Gastrocnemius medialis (tissue), 4 donors: ENCODE measurements at regions not wholly inside any gene's neighbourhood (a gene's known extent, or its start where the extent isn't known, plus 50 kb on each side); places are given as distances from the start of the nearest gene placed in this dataset.
"Not testable (repeated sequence)": the region's sequence is repeated elsewhere in the genome, so short reads cannot be mapped to it uniquely, and the experiment has no call there.

ENCODE experiments used
- ATAC-seq, 2 donors: fragments of 150-250 bp; one replicate each; pipeline ENCODE4 v1.9.1; 2016
- DNase-seq, 2 donors: peaks; one replicate each; pipeline ENCODE4 v3.0.0-alpha.2; 2019
- H3K27ac ChIP-seq, 4 donors: fragments of 200-600 bp; sonication (generic); 1 replicate in 1 of 4; 2 replicates in 3 of 4; pipeline ENCODE4 v1.5.1; 2016 to 2018; ENCODE audit warnings: mild to moderate bottlenecking in 2 of 4, moderate library complexity in 1 of 4
- H3K27me3 ChIP-seq, 3 donors: fragments of 200-600 bp; sonication (generic) in 2 of 3; 1 replicate in 1 of 3; 2 replicates in 2 of 3; pipeline versions ENCODE4 v1.5.1 to v1.6.0; 2016 to 2019; ENCODE audit warnings: mild to moderate bottlenecking in 1 of 3, moderate library complexity in 1 of 3
- H3K36me3 ChIP-seq, 2 donors: fragments of 200-600 bp; sonication (generic) in 1 of 2; one replicate each; pipeline ENCODE4 v1.5.1; 2017 to 2018
- H3K4me1 ChIP-seq, 2 donors: fragments of 200-600 bp; sonication (generic) in 1 of 2; one replicate each; pipeline ENCODE4 v1.5.1; 2016 to 2017; ENCODE audit warnings: mild to moderate bottlenecking in 2 of 2
- H3K4me3 ChIP-seq, 4 donors: fragments of 200-600 bp; sonication (generic) in 3 of 4; 1 replicate in 1 of 4; 2 replicates in 3 of 4; pipeline ENCODE4 v1.5.1; 2016 to 2019; ENCODE audit warnings: mild to moderate bottlenecking in 2 of 4
- H3K9me3 ChIP-seq, 3 donors: fragments of 200-600 bp; sonication (generic) in 2 of 3; 1 replicate in 1 of 3; 2 replicates in 2 of 3; pipeline ENCODE4 v1.5.1; 2016 to 2019
- CTCF ChIP-seq, 5 experiments: fragments of 450-650 bp in 3 of 5; fragments of 200-600 bp in 2 of 5; sonication (generic) in 2 of 5; IDR thresholded peaks in 4 of 5; conservative IDR thresholded peaks in 1 of 5; 1 replicate in 4 of 5; 2 replicates in 1 of 5; pipeline ENCODE4 v1.5.1; 2016 to 2019; ENCODE audit warnings: antibody characterized with exemption in 5 of 5, mild to moderate bottlenecking in 3 of 5, moderate library complexity in 3 of 5
- POLR2A ChIP-seq, 2 donors: fragments of 450-650 bp; IDR thresholded peaks; one replicate each; pipeline ENCODE4 v1.6.1; 2017; ENCODE audit warnings: antibody characterized with exemption in 2 of 2, mild to moderate bottlenecking in 2 of 2, moderate library complexity in 2 of 2
- in situ Hi-C, 4 donors: fragments of 200-750 bp; cut with MboI; loops; one replicate each; pipeline versions ENCODE4 v1.15.0 to v1.8.0; 2017; ENCODE audit warnings: low sequenced_read_pairs in 4 of 4
- intact Hi-C: fragments of 100-400 bp; cut with DNase I; formaldehyde crosslinking; loops from one replicate; pipeline ENCODE4 v1.15.1; 2023; ENCODE audit warnings: low total_unique reads

GRCh38 chr5:162816816-162817215, 620.6 kb upstream of the CCNG1 start:
- in situ Hi-C loops = no loop called here
- DNase-seq = no peak
- no peak for TF ChIP-seq CTCF (IDR thresholded peaks at IDR 0.05 in 4 of 5, conservative IDR thresholded peaks at IDR 0.05 in 1 of 5)
- no peak for TF ChIP-seq POLR2A (IDR thresholded peaks at IDR 0.05)
- H3K27ac ChIP-seq = no peak overlapping the region
- H3K4me1 ChIP-seq = no peaks in the 10 kb centered on the region
- intact Hi-C loops = no loop called here
- no peak for ATAC-seq
- no peaks in the 10 kb centered on the region for H3K36me3 ChIP-seq
- H3K4me3 ChIP-seq = no peak overlapping the region
- no peaks in the 10 kb centered on the region for H3K27me3 ChIP-seq
- H3K9me3 ChIP-seq = no peaks in the 10 kb centered on the region

- no peak overlapping the region for H3K27ac ChIP-seq
- ATAC-seq (no peak), DNase-seq (no peak)
- no peaks in the 10 kb centered on the region for H3K9me3 ChIP-seq
- H3K4me1 ChIP-seq = no peaks in the 10 kb centered on the region
- TF ChIP-seq POLR2A (IDR thresholded peaks at IDR 0.05) (no peak), CTCF (IDR thresholded peaks at IDR 0.05 in 4 of 5, conservative IDR thresholded peaks at IDR 0.05 in 1 of 5) (no peak)
- no peak overlapping the region for H3K4me3 ChIP-seq
- no peaks in the 10 kb centered on the region for H3K27me3 ChIP-seq
- in situ Hi-C loops = no loop called here
- intact Hi-C loops = no loop called here
- H3K36me3 ChIP-seq = no peaks in the 10 kb centered on the region
Measured at GRCh38 chr5:162817364-162817763, 620.0 kb upstream of the CCNG1 start.

GRCh38 chr5:162821664-162822063, 615.7 kb upstream of the CCNG1 start:
- H3K4me3 ChIP-seq, DNase-seq, ATAC-seq, intact Hi-C loops, H3K4me1 ChIP-seq, H3K9me3 ChIP-seq, in situ Hi-C loops, H3K27me3 ChIP-seq, H3K36me3 ChIP-seq, H3K27ac ChIP-seq: not testable (repeated sequence)

GRCh38 chr5:162824360-162824759, 613.0 kb upstream of the CCNG1 start:
- no peak overlapping the region for H3K4me3 ChIP-seq
- intact Hi-C loops (no loop called here), in situ Hi-C loops (no loop called here)
- TF ChIP-seq CTCF (IDR thresholded peaks at IDR 0.05 in 4 of 5, conservative IDR thresholded peaks at IDR 0.05 in 1 of 5) = no peak
- no peak for TF ChIP-seq POLR2A (IDR thresholded peaks at IDR 0.05)
- no peak overlapping the region for H3K27ac ChIP-seq
- no peaks in the 10 kb centered on the region for H3K9me3 ChIP-seq
- H3K4me1 ChIP-seq = no peaks in the 10 kb centered on the region
- no peaks in the 10 kb centered on the region for H3K27me3 ChIP-seq
- DNase-seq = no peak
- ATAC-seq = no peak
- no peaks in the 10 kb centered on the region for H3K36me3 ChIP-seq

DNA sequence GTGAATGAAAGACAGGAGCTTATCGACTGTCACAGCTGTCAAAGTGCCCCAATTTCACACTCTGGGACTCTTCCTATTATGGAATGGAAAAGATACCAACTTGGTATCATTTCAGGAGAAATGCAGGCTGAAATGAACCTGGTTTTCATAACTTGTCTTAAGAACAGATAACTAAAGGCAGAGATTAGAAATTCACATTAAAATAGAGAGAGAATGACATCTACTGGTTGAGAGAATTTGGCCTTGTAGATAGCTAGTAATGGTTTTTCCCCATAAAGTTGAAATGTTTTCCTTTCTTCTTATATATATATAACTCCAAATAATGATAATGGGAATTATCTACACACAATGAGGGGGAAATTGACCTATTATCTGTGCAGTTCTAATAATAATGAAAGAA, 600.2 kb upstream of the CCNG1 start:
- H3K27ac ChIP-seq = no peak overlapping the region
- no peak for TF ChIP-seq CTCF (IDR thresholded peaks at IDR 0.05 in 4 of 5, conservative IDR thresholded peaks at IDR 0.05 in 1 of 5)
- no peak for TF ChIP-seq POLR2A (IDR thresholded peaks at IDR 0.05)
- H3K9me3 ChIP-seq = no peaks in the 10 kb centered on the region
- peaks cover 0 to 6% of the 10 kb centered on the region in 2 donors for H3K4me1 ChIP-seq
- no peaks in the 10 kb centered on the region for H3K36me3 ChIP-seq
- H3K27me3 ChIP-seq = no peaks in the 10 kb centered on the region
- ATAC-seq (no peak), DNase-seq (no peak)
- no peak overlapping the region for H3K4me3 ChIP-seq
- intact Hi-C loops (no loop called here), in situ Hi-C loops (no loop called here)
